Large intestine (tissue), 3 donors: ENCODE measurements at regions not wholly inside any gene's neighbourhood (a gene's known extent, or its start where the extent isn't known, plus 50 kb on each side); places are given as distances from the start of the nearest gene placed in this dataset.

ENCODE experiments used
- DNase-seq, 2 donors: peaks; one replicate each; pipeline versions ENCODE4 v3.0.0 to v3.0.0-alpha.2; 2013
- H3K27ac ChIP-seq: one replicate; pipeline ENCODE4 v1.5.1; 2013; ENCODE audit warnings: low read length
- H3K27me3 ChIP-seq: 2 replicates; pipeline ENCODE4 v1.6.1; 2013; ENCODE audit warnings: low read length; ENCODE audit not compliant: control insufficient read depth, insufficient read depth
- H3K36me3 ChIP-seq: 2 replicates; pipeline ENCODE4 v1.6.1; 2013; ENCODE audit warnings: low read length; ENCODE audit not compliant: control insufficient read depth, insufficient read depth
- H3K4me1 ChIP-seq: one replicate; pipeline ENCODE4 v1.6.1; 2013; ENCODE audit warnings: low read length; ENCODE audit not compliant: control insufficient read depth, insufficient read depth
- H3K4me3 ChIP-seq: one replicate; pipeline ENCODE4 v1.5.1; 2013; ENCODE audit warnings: low read length
- H3K9me3 ChIP-seq: one replicate; pipeline ENCODE4 v1.6.1; 2013; ENCODE audit warnings: mild to moderate bottlenecking, low read depth, low read length, moderate library complexity; ENCODE audit not compliant: control insufficient read depth
- WGBS: methylation state at CpG from one replicate; pipeline ENCODE4 v1.1.5; 2013; ENCODE audit warnings: low lambda C conversion rate; ENCODE audit not compliant: insufficient coverage; 5-methylcytosine and 5-hydroxymethylcytosine counted together

DNA sequence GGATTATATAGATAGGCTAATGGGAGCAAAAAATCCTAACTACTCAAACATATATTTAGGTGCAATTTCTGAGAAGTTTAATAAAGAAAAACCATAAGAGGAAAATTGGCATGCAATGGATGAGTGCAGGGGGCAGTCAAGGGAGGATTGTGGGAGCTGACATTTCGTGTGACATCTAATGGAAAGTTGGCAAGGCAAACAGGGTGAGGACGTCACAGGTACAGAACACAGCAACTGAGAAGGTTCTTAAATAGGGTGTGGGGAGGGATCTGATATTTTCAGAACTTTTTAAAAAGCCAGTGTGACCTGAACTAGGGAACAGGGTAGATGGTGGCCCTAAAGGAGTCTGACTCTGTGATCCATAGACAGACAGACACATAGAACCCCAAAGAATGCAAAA is 194.9 kb upstream of the GLI3 start:
- H3K27ac ChIP-seq: no peak overlapping the region
- no CpG with 5 or more reads among the region's 2 CpGs for WGBS
- H3K4me3 ChIP-seq: no peak overlapping the region
- H3K4me1 ChIP-seq: peaks cover 3% of the 10 kb centered on the region
- no peaks in the 10 kb centered on the region for H3K36me3 ChIP-seq
- no peaks in the 10 kb centered on the region for H3K9me3 ChIP-seq
- no peak for DNase-seq
- no peaks in the 10 kb centered on the region for H3K27me3 ChIP-seq

DNA sequence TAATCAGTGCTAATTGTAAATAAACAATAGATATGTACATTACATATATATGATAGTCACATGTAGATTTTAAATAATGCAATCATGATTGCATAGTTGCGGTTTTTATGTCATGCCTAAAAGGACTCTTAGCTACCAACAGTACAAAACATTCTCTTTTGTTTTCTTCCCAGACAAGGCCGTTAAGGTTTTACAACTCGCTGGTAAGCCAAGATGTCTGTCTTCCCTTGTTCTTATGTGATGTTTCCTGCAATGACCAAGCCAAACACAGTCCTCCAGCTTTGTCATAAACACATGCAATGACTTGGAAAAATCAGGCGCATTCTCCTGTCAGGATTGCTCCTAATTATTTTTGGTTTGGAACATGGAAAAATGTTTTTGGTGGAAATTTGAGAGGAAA is 192.3 kb upstream of the GLI3 start:
- 72% methylated on average over 3 of the region's 4 CpGs for WGBS

DNA sequence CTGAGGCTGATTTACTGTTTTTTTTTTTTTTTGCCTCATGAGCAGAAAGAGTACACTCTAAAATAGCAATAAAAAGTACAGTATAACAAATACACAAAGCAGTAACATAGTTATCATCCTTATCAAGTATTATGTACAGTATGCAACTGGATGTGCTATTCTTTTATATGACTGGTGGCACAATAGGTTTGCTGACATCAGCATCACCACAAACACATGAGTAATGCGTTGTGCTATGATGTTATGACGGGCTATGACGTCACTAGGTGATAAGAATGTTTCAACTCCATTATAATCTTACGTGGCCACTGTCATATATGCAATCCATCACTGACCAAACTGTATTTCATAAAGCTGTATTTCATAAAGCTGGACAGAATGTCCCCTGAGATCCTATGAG is 189.2 kb upstream of the GLI3 start:
- Histone ChIP-seq H3K36me3 (no peaks in the 10 kb centered on the region), H3K27me3 (no peaks in the 10 kb centered on the region), H3K4me3 (no peak overlapping the region), H3K9me3 (no peaks in the 10 kb centered on the region), H3K27ac (no peak overlapping the region), H3K4me1 (no peaks in the 10 kb centered on the region)
- DNase-seq: no peak
- WGBS: 59% methylated on average over 3 of the region's 4 CpGs

More for the DNA sequence above, 192.3 kb upstream of the GLI3 start:
- DNase-seq: no peak
- Histone ChIP-seq H3K36me3 (no peaks in the 10 kb centered on the region), H3K9me3 (no peaks in the 10 kb centered on the region), H3K4me1 (peaks cover 3% of the 10 kb centered on the region), H3K27ac (no peak overlapping the region), H3K4me3 (no peak overlapping the region), H3K27me3 (no peaks in the 10 kb centered on the region)

DNA sequence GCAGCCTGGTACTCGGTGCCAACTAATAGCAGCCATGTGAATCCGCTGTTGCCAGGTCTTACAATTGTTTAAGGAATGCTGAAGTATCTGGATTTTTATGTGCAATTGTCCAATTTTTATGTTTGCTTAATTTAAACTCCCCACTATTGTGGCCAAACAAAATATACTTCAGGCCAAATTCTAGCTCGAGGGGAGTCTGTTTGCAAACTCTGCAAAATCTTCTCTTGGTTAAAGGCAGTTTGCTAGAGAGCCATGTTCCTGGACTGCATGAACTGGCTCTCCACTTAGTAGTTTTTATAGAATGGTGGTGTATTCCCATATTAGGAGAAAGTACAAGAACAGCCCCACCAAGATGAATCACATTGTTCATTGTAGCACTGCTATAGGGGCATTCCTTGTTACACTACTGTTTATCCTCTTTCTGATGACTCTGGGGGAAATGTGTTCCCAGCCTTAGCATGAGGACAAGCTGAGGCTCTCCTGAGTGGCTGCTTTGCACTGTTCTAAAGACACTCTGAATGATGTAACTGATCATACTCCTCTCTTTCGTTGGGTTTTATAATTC is 178.0 kb upstream of the GLI3 start:
- Histone ChIP-seq H3K36me3 (no peaks in the 10 kb centered on the region), H3K27me3 (no peaks in the 10 kb centered on the region), H3K4me1 (no peaks in the 10 kb centered on the region), H3K4me3 (no peak overlapping the region), H3K9me3 (no peaks in the 10 kb centered on the region), H3K27ac (no peak overlapping the region)
- WGBS: 80% methylated on average over 1 of the region's 4 CpGs
- no peak for DNase-seq

DNA sequence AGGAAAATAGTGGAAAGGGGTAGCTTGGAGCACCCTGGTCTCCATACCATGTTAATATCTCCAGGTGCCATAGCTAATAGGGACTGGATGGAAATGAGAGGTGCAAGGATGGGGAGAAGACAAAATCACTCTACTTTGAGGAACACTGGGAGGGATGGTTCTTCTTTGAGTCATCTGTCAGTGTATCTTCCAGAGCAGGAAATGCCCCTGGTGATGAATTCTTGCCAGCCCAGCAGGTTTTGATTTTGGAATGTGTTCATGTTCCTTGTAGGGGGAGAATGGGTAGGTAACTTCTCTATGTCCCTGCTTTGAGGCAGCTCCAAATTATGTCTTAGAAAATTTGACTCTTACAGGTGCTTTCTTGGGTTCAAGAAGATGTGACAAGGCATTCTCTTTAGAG is 177.0 kb upstream of the GLI3 start:
- DNase-seq: no peak
- H3K27me3 ChIP-seq: no peaks in the 10 kb centered on the region
- H3K36me3 ChIP-seq: no peaks in the 10 kb centered on the region
- no peak overlapping the region for H3K4me3 ChIP-seq
- no peak overlapping the region for H3K27ac ChIP-seq
- no peaks in the 10 kb centered on the region for H3K9me3 ChIP-seq
- no peaks in the 10 kb centered on the region for H3K4me1 ChIP-seq

DNA sequence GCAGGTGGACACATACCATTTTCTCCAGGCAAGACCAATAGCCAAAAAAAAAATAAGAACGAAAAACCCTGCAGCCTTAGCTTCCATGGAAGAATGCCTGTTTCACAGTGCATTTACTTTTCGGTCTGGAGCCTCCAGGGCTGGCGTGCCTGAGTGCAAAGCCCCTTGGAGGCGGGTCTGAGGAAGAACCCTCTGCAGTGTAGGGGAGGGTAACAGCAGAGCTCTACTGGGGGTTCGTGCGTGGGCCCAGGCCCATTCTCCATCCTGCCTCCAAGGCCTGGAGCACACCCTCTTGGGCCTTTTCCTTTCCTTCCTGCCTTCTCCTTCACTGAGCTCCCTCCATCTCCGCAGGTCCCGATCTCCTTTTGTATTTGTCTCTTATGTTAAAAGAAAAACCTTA is 172.3 kb upstream of the GLI3 start:
- H3K27me3 ChIP-seq: no peaks in the 10 kb centered on the region
- H3K36me3 ChIP-seq: no peaks in the 10 kb centered on the region
- no CpG with 5 or more reads among the region's 8 CpGs for WGBS

DNA sequence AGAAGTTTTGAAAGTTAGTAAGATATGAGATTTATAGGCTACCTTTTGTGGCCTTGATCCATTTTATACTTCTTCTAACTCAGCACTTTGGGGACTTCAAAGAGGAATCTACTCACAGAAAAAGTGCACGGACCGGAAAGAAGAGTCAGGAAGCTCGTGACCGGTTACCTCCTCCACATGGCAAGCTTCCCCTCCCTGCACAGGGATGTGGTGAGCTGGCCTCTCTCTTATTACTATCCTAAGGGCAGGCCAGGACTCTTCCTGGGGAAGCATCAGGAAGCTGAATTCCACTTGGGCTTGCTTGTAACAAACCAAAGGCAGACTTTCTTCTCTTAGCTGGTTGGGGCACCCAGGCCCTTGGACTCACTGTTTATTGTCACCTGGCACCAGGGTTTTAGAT is 170.8 kb upstream of the GLI3 start:
- no peak overlapping the region for H3K4me3 ChIP-seq
- H3K27ac ChIP-seq: no peak overlapping the region
- no peaks in the 10 kb centered on the region for H3K9me3 ChIP-seq
- no peaks in the 10 kb centered on the region for H3K27me3 ChIP-seq
- H3K4me1 ChIP-seq: no peaks in the 10 kb centered on the region
- no peak for DNase-seq
- no CpG with 5 or more reads among the region's 4 CpGs for WGBS
- H3K36me3 ChIP-seq: no peaks in the 10 kb centered on the region

More for the DNA sequence above, 172.3 kb upstream of the GLI3 start:
- Histone ChIP-seq H3K4me1 (no peaks in the 10 kb centered on the region), H3K4me3 (no peak overlapping the region), H3K9me3 (no peaks in the 10 kb centered on the region), H3K27ac (no peak overlapping the region)
- no peak for DNase-seq

DNA sequence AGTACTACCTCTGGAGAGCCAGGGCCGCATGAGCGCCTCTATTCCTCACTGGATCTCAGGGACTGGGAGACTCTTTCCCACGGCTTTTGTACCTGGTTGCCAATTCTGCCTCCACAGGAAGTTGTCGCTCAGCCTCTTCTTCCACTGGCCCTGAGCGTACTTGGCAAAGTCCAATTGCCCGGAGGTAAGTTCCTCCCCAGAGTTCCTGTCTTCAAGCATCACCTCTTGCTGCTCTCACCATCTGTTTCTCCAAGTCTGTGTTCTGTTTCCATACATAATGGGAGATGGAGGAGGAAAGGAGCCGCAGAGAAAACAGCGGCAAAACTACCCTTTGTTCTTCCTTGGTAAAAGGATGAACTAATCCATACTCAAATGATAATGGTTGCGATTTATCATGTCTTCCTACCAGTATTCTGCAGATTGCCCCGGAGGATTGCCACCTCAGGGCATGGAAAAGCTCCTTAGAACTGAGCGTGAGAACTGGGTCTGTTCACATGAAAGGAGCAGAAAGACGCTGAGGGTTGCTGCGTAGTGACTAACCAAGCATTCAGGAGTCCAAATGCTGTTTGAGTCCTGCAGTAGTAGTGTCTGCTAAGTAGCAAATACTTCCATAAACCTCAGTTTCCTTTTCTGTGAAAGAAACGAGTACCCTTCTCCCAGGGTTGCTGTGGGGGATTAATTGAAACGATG is 170.2 kb upstream of the GLI3 start:
- no CpG with 5 or more reads among the region's 15 CpGs for WGBS
- Histone ChIP-seq H3K4me3 (no peak overlapping the region), H3K36me3 (no peaks in the 10 kb centered on the region), H3K4me1 (no peaks in the 10 kb centered on the region), H3K27ac (no peak overlapping the region), H3K27me3 (no peaks in the 10 kb centered on the region), H3K9me3 (no peaks in the 10 kb centered on the region)
- no peak for DNase-seq

DNA sequence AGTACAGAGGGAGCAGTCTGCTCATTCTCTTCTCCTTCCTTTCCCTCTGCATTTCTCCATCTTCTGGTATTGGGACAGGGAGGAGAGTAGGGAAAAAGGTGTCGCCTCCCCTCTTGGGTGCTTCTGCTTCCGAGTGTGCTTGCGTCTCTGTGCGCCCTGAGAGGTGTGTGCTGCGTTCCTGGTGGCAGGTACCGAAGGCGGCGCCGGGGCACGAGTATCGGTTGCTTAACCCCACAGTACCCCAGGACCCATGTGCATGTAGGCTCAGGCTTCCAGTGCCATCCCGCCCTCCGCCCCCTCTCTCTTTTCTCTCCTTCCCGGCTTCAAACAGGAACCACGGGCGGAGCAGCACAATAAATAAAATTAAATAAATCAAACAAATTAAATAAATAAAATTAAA is 169.3 kb upstream of the GLI3 start:
- WGBS: no CpG with 5 or more reads among the region's 16 CpGs
- Histone ChIP-seq H3K4me3 (no peak overlapping the region), H3K9me3 (no peaks in the 10 kb centered on the region), H3K27me3 (no peaks in the 10 kb centered on the region), H3K27ac (no peak overlapping the region), H3K36me3 (no peaks in the 10 kb centered on the region), H3K4me1 (no peaks in the 10 kb centered on the region)
- DNase-seq: no peak

DNA sequence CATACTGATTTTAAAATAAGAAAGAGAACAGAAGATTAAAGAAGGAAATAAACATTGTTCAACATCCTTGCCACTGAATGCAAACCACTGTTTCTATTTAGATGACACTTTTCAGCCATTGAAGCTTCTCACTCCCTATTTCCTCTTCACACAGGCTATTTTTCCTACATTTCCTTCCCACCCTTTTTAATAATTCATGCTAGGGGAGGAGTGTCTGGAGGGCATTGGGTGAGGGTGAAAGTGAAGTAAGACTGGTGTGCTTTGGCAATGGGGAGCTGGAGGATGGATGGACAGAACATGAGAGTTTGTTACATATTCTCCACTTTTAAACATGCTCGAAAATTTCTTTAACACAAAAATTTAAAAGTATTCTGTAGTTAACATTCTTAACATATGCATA is 168.8 kb upstream of the GLI3 start:
- Histone ChIP-seq H3K9me3 (no peaks in the 10 kb centered on the region), H3K4me3 (no peak overlapping the region), H3K36me3 (no peaks in the 10 kb centered on the region), H3K27ac (no peak overlapping the region), H3K27me3 (no peaks in the 10 kb centered on the region), H3K4me1 (no peaks in the 10 kb centered on the region)
- no CpG with 5 or more reads among the region's 1 CpG for WGBS
- DNase-seq: no peak

DNA sequence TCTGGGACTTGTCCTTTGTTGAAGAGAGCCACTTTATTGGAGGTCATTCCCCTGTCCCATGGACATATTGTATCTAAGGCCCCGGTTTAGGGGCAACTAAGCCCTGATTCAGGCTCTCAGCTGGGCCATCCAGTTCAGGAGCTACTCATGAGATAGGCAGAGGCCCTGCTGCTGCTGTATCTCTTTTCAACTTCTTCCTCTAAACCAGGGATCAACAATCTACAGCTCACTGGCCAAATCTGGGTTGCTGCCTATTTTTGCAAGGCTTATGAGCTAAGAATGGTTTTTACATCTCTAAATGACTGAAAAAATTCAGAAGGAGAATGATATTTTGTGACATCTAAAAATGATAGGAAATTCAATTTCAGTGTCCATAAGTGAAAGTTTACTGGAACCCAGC is 166.8 kb upstream of the GLI3 start:
- Histone ChIP-seq H3K4me1 (peaks cover 2% of the 10 kb centered on the region), H3K36me3 (no peaks in the 10 kb centered on the region), H3K9me3 (no peaks in the 10 kb centered on the region), H3K27ac (no peak overlapping the region), H3K4me3 (no peak overlapping the region), H3K27me3 (no peaks in the 10 kb centered on the region)
- no peak for DNase-seq
- WGBS: no CpG with 5 or more reads among the region's 1 CpG
